ENCODE measurements at regions not wholly inside any gene's neighbourhood (a gene's known extent, or its start where the extent isn't known, plus 50 kb on each side); places are given as distances from the start of the nearest gene placed in this dataset.

- TF ChIP-seq POLR2A (IDR thresholded peaks at IDR 0.05) (no peak), CTCF (IDR thresholded peaks at IDR 0.05) (no peak)
Measured at GRCh38 chr21:32185726-32186125, 93.1 kb downstream of the MIS18A start.
